ENCODE measurements at regions not wholly inside any gene's neighbourhood (a gene's known extent, or its start where the extent isn't known, plus 50 kb on each side); places are given as distances from the start of the nearest gene placed in this dataset.

- TF ChIP-seq POLR2A (IDR thresholded peaks at IDR 0.05) (no peak), CTCF (IDR thresholded peaks at IDR 0.05) (no peak)
These were observed 260.3 kb upstream of the DAPK1 start for GRCh38 chr9:87237336-87237735.
